H1 (cell line): ENCODE measurements at regions not wholly inside any gene's neighbourhood (a gene's known extent, or its start where the extent isn't known, plus 50 kb on each side); places are given as distances from the start of the nearest gene placed in this dataset.

ENCODE experiments used
- CHD1 ChIP-seq: IDR thresholded peaks from 2 replicates; pipeline ENCODE4 v1.6.1; 2012; ENCODE audit warnings: low read depth, low read length, improper control_type of control experiment
- CTCF ChIP-seq, 3 experiments: IDR thresholded peaks; 1 replicate in 2 of 3; 2 replicates in 1 of 3; pipeline versions ENCODE4 v1.5.1 to v1.6.1; 2011; ENCODE audit warnings: low read length in 3 of 3, mild to moderate bottlenecking in 3 of 3, inconsistent platforms in 2 of 3, low read depth in 1 of 3, moderate library complexity in 1 of 3; ENCODE audit not compliant: insufficient read depth in 1 of 3; ENCODE audit errors: control extremely low read depth in 1 of 3

- TF ChIP-seq CTCF (IDR thresholded peaks at IDR 0.05; ENCODE audit: control extremely low read depth in 1 of 3, insufficient read depth in 1 of 3, low read depth in 1 of 3, low read length in 3 of 3) (no peak), CHD1 (no peak)
These were observed 301.9 kb upstream of the TBX18 start (continued) for GRCh38 chr6:85066266-85066665.
